ENCODE measurements at regions not wholly inside any gene's neighbourhood (a gene's known extent, or its start where the extent isn't known, plus 50 kb on each side); places are given as distances from the start of the nearest gene placed in this dataset.

DNA sequence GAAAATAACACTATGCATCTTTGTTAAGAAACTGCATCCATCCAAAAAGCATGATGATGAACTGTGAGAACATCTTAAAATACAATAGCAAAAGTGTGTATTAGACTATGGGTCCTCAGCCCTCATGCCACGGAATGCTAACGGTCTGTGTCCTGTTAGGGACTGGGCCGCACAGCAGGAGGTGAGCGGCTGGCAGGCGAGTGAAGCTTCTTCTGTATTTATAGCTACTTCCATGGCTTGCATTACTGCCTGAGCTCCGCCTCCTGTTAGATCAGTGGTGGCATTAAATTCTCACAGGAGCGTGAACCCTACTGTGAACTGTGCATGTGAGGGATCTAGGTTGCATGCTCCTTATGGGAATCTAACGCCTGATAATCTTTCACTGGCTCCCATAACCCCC, 129.8 kb downstream of the NXNL2 start:
- intact Hi-C loops (cut with micrococcal nuclease), result no loop called here
- Mint-ChIP-seq H3K9me3 (no peaks in the 10 kb centered on the region), H3K36me3 (no peaks in the 10 kb centered on the region), H3K4me1 (no peaks in the 10 kb centered on the region), H3K4me3 (no peak overlapping the region), H3K27ac (no peak overlapping the region), H3K27me3 (ENCODE audit: low read depth in 2 of 2) (peaks cover 3 to 8% of the 10 kb centered on the region in 2 donors)
- H3K27me3 ChIP-seq (ENCODE audit: control insufficient read depth, insufficient read depth, low read length), result peaks cover 2% of the 10 kb centered on the region
- TF ChIP-seq, protein P1, sequence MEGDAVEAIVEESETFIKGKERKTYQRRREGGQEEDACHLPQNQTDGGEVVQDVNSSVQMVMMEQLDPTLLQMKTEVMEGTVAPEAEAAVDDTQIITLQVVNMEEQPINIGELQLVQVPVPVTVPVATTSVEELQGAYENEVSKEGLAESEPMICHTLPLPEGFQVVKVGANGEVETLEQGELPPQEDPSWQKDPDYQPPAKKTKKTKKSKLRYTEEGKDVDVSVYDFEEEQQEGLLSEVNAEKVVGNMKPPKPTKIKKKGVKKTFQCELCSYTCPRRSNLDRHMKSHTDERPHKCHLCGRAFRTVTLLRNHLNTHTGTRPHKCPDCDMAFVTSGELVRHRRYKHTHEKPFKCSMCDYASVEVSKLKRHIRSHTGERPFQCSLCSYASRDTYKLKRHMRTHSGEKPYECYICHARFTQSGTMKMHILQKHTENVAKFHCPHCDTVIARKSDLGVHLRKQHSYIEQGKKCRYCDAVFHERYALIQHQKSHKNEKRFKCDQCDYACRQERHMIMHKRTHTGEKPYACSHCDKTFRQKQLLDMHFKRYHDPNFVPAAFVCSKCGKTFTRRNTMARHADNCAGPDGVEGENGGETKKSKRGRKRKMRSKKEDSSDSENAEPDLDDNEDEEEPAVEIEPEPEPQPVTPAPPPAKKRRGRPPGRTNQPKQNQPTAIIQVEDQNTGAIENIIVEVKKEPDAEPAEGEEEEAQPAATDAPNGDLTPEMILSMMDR (IDR thresholded peaks at IDR 0.05), result no peak
- ATAC-seq (no peak), DNase-seq (no peak)
- no peaks in the 10 kb centered on the region for H3K9me3 ChIP-seq (ENCODE audit: control insufficient read depth, insufficient read depth, low read length)
- 85% methylated on average over 8 of the region's 8 CpGs for WGBS (ENCODE audit: insufficient coverage)
- no peaks in the 10 kb centered on the region for H3K4me1 ChIP-seq (ENCODE audit: control insufficient read depth, insufficient read depth, low read length)
- no peak overlapping the region for H3K27ac ChIP-seq (ENCODE audit: low read length)
- no peaks in the 10 kb centered on the region for H3K36me3 ChIP-seq (ENCODE audit: control insufficient read depth, insufficient read depth, low read length)
- no peak overlapping the region for H3K4me3 ChIP-seq (ENCODE audit: low read length)

DNA sequence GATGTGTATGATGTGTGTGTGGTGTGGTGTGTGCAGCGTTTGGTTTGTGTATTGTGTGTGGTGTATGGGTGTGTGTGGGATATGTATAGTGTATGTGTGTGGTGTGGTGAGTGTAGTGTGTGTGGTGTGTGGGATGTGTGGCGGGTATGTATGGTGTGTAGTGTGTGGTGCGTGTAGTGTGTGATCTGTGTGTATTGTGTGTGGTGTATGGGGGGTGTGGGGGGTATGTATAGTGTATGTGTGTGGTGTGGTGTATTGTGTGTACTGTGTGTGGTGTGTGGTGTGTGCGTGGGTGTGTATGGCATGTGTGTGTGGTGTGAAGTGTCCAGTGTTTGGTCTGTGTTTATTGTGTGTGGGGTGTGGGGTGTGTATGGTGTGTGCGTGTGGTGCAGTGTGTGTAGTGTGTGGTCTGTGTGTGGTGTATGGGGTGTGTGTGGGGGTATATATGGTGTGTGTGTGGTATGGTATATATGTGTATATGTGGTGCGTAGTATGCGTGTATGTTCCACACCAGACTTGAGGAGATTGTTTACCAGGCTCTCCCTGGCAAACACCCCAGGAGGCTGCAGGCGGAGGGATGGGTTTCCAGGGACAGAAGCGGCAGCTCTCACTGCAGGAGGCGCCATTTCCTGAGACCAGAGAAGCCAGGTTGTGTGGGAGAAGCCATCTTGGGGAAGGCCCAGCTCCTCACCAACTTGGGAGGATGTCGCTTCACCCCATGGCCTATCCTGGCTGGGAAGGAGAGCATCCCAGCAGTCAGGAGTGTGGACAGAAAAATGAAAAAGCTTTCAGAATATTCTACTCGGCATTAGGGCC, 138.1 kb downstream of the NXNL2 start:
- ATAC-seq, result no peak
- H3K9me3 ChIP-seq (ENCODE audit: control insufficient read depth, insufficient read depth, low read length), result no peaks in the 10 kb centered on the region
- H3K36me3 Mint-ChIP-seq, result no peaks in the 10 kb centered on the region
- no peak overlapping the region for H3K27ac Mint-ChIP-seq
- intact Hi-C loops (cut with micrococcal nuclease), result no loop called here
- H3K27me3 Mint-ChIP-seq (ENCODE audit: low read depth in 2 of 2), result peaks cover 0 to 5% of the 10 kb centered on the region in 2 donors
- DNase-seq, result no peak
- no peak overlapping the region for H3K4me3 Mint-ChIP-seq
- H3K4me3 ChIP-seq (ENCODE audit: low read length), result no peak overlapping the region
- H3K9me3 Mint-ChIP-seq, result no peaks in the 10 kb centered on the region
- TF ChIP-seq, protein P1 (IDR thresholded peaks at IDR 0.05), result no peak
- no peaks in the 10 kb centered on the region for H3K27me3 ChIP-seq (ENCODE audit: control insufficient read depth, insufficient read depth, low read length)
- no peaks in the 10 kb centered on the region for H3K4me1 Mint-ChIP-seq
- H3K36me3 ChIP-seq (ENCODE audit: control insufficient read depth, insufficient read depth, low read length), result no peaks in the 10 kb centered on the region
- H3K4me1 ChIP-seq (ENCODE audit: control insufficient read depth, insufficient read depth, low read length), result no peaks in the 10 kb centered on the region
- H3K27ac ChIP-seq (ENCODE audit: low read length), result no peak overlapping the region
- WGBS (ENCODE audit: insufficient coverage), result 96% methylated on average over 12 of the region's 12 CpGs

DNA sequence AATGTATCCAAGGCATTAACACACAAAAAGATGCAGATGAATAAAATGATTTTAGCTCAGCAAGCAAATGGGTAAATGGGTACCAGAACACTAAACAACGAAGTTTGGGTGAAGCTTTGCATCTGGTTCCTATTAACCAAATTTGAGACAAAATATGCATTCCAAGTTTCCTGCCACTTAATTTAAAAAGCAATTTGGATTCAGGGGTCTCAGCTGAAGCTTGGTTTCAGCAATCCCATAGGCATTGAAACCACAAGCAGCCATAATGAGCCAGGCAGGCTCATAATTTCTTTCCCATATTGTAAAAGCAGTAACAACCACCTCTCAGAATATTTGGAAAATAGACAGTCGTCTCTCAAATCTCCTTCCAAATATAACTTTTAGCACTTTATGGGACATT, 138.9 kb downstream of the NXNL2 start:
- no peak overlapping the region for H3K4me3 Mint-ChIP-seq
- H3K27me3 Mint-ChIP-seq (ENCODE audit: low read depth in 2 of 2), result peaks cover 0 to 5% of the 10 kb centered on the region in 2 donors
- no peak overlapping the region for H3K27ac ChIP-seq (ENCODE audit: low read length)
- H3K4me3 ChIP-seq (ENCODE audit: low read length), result no peak overlapping the region
- no peaks in the 10 kb centered on the region for H3K4me1 Mint-ChIP-seq
- H3K27ac Mint-ChIP-seq, result no peak overlapping the region
- DNase-seq (no peak), ATAC-seq (no peak)
- no peaks in the 10 kb centered on the region for H3K27me3 ChIP-seq (ENCODE audit: control insufficient read depth, insufficient read depth, low read length)
- intact Hi-C loops (cut with micrococcal nuclease), result no loop called here
- H3K9me3 ChIP-seq (ENCODE audit: control insufficient read depth, insufficient read depth, low read length), result no peaks in the 10 kb centered on the region
- 95% methylated on average over 1 of the region's 2 CpGs for WGBS (ENCODE audit: insufficient coverage)
- TF ChIP-seq, protein P1 (IDR thresholded peaks at IDR 0.05), result no peak
- no peaks in the 10 kb centered on the region for H3K36me3 ChIP-seq (ENCODE audit: control insufficient read depth, insufficient read depth, low read length)
- no peaks in the 10 kb centered on the region for H3K36me3 Mint-ChIP-seq
- no peaks in the 10 kb centered on the region for H3K9me3 Mint-ChIP-seq
- H3K4me1 ChIP-seq (ENCODE audit: control insufficient read depth, insufficient read depth, low read length), result no peaks in the 10 kb centered on the region

DNA sequence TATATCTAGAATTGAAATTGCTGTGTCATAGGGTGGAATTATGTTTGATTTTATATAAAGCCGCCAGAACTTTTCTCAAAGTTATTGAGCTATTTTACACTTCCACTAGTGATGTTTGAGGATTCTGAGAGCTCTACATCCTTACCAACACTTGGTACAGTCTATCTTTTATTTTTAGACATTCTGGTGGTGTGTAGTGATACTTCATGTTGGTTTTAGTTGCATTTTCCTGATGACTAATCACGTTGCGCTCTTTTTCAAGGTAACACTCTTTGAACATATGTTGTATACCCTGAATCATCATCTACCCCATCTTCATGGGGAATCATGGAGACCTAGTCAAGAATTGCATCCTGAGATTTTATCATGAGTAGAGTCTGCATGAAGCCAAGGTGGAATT, 141.7 kb downstream of the NXNL2 start:
- Histone ChIP-seq H3K27me3 (ENCODE audit: control insufficient read depth, insufficient read depth, low read length) (no peaks in the 10 kb centered on the region), H3K4me3 (ENCODE audit: low read length) (no peak overlapping the region), H3K27ac (ENCODE audit: low read length) (no peak overlapping the region), H3K9me3 (ENCODE audit: control insufficient read depth, insufficient read depth, low read length) (no peaks in the 10 kb centered on the region), H3K36me3 (ENCODE audit: control insufficient read depth, insufficient read depth, low read length) (no peaks in the 10 kb centered on the region), H3K4me1 (ENCODE audit: control insufficient read depth, insufficient read depth, low read length) (no peaks in the 10 kb centered on the region)
- Mint-ChIP-seq H3K4me3 (no peak overlapping the region), H3K9me3 (no peaks in the 10 kb centered on the region), H3K27me3 (ENCODE audit: low read depth in 2 of 2) (peaks cover 0 to 5% of the 10 kb centered on the region in 2 donors), H3K27ac (no peak overlapping the region), H3K36me3 (no peaks in the 10 kb centered on the region), H3K4me1 (no peaks in the 10 kb centered on the region)
- no CpG with 5 or more reads among the region's 3 CpGs for WGBS (ENCODE audit: insufficient coverage)
- intact Hi-C loops (cut with micrococcal nuclease), result no loop called here
- TF ChIP-seq, protein P1 (IDR thresholded peaks at IDR 0.05), result no peak
- ATAC-seq, result no peak
- no peak for DNase-seq
